SK-MEL-5 (cell line): ENCODE measurements at regions not wholly inside any gene's neighbourhood (a gene's known extent, or its start where the extent isn't known, plus 50 kb on each side); places are given as distances from the start of the nearest gene placed in this dataset.

Experiments
- DNase-seq: peaks from one replicate; pipeline ENCODE4 v3.0.0-alpha.2; 2016; ENCODE audit warnings: low read depth, low spot score
- in situ Hi-C: cut with HindIII; loops from 2 replicates; pipeline ENCODE4 v1.10.0; 2016; ENCODE audit warnings: low sequenced_read_pairs, high pct_unique_total_duplicates, low pct_unique_long_range_greater_than_20kb

DNA sequence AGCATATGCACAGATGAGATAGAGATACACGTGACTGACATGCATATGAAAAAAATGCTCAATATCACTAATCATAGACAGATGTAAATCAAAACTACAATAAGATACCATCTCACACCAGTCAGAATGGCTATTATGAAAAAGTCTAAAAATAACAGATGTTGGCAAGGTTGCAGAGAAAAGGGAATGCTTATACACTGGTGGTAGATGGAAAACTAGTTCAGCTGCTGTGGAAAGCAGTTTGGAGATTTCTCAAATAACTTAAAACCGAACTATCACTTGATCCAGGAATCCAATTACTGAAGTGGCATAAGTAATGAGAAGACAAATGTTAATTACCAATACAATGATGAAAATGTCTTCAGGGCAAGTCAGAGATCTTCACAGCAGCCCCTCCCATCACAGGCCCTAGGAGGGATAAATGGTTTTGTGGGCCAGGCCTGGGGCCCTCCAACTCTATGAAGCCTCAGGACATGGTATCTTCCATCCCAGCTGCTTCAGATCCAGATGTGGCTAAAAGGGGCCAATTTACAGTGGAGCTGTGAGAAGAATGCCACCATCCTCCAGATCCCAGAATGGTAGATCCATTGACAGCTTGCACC, 71.4 kb upstream of the PLSCR4 start:
- in situ Hi-C loops: loop anchor here (10.0 kb wide), 1 partner anchor 128 kb away; no protein-coding TSS in a partner anchor
- no peak for DNase-seq

DNA sequence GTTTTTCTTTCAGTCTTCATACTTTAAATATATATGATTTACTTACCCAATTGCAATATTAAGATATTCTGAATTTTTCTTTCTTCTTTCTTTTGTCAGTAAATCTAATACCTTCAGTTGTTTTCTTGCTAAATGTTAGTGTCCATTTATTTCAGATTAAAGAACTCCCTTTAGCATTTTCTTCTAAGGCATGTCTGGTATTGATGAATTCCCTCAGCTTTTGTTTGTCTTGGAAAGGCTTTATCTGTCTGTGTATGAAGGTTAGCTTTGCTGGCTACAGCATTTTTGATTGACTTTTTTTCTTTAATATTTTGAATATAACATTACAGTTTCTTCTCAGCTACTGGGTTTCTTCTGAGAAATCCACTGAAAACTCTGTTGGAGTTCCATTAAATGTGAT, 64.0 kb upstream of the PLSCR4 start:
- no peak for DNase-seq
- in situ Hi-C loops: no loop called here

DNA sequence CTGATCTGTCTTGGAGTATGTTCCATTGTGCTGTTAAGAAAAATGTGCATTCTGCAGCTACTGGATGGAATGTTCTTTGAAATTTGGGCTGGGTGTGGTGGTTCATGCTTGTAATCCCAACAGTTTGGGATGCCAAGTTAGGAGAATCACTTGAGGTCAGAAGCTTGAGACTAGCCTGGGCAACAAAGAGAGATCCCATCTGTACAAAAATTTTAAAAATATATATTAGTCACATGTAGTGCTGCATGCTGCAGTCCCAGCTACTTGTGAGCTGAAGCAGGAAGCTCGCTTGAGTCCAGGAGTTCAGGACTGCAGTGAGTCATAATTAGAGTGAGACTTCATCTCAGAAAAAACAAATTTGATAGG, 62.8 kb upstream of the PLSCR4 start:
- in situ Hi-C loops: no loop called here
- DNase-seq: no peak

- DNase-seq: no peak
- in situ Hi-C loops: no loop called here
These were observed 62.3 kb upstream of the PLSCR4 start for GRCh38 chr3:146313031-146313745.

DNA sequence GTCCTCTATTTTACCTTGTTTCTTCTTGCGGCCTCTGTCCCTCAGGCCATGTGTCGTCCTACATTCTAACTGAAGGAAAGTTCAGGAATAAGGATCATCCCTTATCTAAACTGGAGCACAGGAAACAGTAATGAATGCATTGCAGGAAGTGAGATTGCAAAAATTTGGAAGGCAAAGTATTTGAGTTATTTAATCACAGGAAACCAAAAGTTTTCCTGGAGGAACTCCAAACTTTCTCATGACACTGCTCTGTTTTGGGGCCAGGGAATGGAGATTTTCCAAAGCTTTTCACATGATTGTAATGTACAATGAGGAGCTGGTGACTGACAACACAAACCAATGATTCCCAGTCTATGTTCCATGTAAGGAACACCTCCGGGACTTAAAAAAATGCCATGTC, 57.8 kb upstream of the PLSCR4 start:
- in situ Hi-C loops: no loop called here

GRCh38 chr3:146308222-146308621, 57.3 kb upstream of the PLSCR4 start:
- DNase-seq: no peak
- in situ Hi-C loops: no loop called here

More for the DNA sequence above, 57.8 kb upstream of the PLSCR4 start:
- peak; percentile 66 for DNase-seq

GRCh38 chr3:146307456-146307725, 56.5 kb upstream of the PLSCR4 start:
- no peak for DNase-seq
- in situ Hi-C loops: no loop called here

DNA sequence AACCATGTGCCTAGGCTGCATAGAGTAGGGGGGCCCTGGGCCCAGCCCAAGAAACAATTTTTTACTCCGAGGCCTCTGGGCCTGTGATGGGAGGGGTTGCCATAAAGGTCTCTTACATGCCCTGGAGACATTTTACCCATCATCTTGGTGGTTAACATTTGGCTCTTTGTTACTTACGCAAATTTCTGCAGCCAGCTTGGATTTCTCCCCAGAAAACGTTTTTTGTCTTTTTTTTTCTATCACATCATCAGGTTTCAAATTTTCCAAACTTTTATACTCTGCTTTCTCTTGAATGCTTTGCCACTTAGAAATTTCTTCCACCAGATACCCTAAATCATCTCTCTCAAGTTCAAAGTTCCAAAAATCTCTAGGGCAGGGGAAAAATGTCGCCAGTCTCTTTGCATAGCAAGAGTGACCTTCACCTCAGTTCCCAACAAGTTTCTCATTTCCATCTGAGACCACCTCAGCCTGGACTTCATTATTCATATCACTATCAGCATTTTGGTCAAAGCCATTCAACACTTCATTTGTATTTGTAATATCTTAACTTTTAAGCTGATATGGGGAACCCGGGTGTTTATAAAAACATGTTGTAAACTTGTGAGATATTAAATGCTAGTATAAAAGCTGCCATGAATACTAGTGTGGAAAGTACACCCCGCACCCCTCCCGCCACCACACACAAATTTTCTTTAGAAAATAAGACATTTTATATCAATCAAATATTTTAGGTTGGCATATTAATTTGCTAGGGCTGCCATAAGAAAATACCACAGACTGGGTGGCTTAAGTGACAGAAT, 56.0 kb upstream of the PLSCR4 start:
- DNase-seq: no peak
- in situ Hi-C loops: no loop called here

DNA sequence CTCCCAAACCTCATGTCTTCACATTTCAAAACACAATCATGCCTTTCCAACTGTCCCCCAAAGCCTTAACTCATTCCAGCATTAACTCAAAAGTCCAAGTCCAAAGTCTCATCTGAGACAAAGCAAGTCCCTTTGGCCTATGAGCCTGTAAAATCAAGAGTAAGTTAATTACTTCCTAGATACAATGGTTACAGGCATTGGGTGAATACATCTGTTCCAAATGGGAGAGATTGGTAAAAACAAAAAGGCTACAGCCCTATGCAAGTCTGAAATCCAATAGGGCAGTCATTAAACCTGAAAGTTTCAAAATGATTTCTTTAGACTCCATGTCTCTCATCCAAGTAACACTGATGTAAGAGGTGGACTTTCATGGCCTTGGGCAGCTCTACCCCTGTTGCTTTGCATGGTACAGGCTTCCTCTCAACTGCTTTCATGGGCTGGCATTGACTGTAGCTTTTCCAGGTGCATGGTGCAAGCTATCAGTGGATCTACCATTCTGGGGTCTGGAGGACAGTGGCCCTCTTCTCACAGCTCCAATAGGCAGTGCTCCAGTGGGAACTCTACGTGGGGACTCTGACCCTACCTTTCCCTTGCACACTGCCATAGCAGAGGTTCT, 55.0 kb upstream of the PLSCR4 start:
- no peak for DNase-seq
- in situ Hi-C loops: no loop called here

DNA sequence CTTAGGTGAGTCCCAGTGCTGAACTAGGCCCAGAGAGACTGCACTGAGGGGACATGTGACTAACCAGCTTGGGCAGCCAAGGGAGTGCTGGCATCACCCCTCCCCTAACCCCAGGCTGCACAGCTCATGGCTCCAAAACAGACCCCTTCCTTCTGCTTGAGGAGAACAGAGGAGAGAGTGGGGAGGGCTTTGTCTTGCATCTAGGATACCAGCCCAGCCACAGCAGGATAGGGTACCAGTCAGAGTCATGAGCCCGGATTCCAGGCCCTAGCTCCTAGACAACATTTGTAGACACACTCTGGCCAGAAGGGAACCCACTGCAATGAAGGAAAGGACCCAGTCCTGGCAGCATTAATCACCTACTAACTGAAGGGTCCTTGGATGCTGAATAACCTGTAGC, 49.9 kb upstream of the PLSCR4 start:
- DNase-seq: no peak
- in situ Hi-C loops: no loop called here
